ENCODE measurements at regions not wholly inside any gene's neighbourhood (a gene's known extent, or its start where the extent isn't known, plus 50 kb on each side); places are given as distances from the start of the nearest gene placed in this dataset.

DNA sequence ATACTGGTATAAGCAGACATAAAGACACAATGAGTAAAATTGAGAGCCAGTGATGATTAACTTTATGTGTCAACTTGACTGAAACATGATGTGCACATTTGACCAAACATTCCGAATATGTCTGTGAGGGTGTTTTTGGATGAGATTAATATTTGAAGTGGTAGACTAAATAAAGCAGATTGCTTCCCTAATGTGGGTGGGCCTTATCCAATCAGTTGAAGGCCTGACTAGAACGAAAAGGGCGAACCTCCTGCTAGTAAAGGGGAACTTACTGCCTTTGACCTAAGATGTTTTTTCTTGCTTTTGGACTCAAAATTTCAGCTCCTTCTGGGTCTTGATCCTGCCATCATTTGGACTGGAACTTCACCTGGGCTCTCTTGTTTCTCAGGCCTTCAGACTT is 1387.7 kb upstream of the CDH6 start:
- Histone ChIP-seq H3K27me3 (ENCODE audit: control insufficient read depth in 3 of 3, insufficient read depth in 3 of 3, low read length in 3 of 3) (no peaks in the 10 kb centered on the region), H3K4me3 (ENCODE audit: low read length in 3 of 3) (no peak overlapping the region), H3K4me1 (ENCODE audit: control insufficient read depth in 3 of 3, insufficient read depth in 3 of 3, low read length in 3 of 3) (no peaks in the 10 kb centered on the region), H3K27ac (ENCODE audit: low read depth, low read length) (no peak overlapping the region), H3K9me3 (ENCODE audit: control insufficient read depth in 3 of 3, low read length in 3 of 3) (peaks cover 0 to 4% (median 0%) of the 10 kb centered on the region in 3 donors), H3K9ac (ENCODE audit: low read depth in 1 of 3, low read length in 3 of 3) (no peak overlapping the region), H3K36me3 (ENCODE audit: control insufficient read depth in 3 of 3, insufficient read depth in 3 of 3, low read length in 3 of 3) (no peaks in the 10 kb centered on the region)

DNA sequence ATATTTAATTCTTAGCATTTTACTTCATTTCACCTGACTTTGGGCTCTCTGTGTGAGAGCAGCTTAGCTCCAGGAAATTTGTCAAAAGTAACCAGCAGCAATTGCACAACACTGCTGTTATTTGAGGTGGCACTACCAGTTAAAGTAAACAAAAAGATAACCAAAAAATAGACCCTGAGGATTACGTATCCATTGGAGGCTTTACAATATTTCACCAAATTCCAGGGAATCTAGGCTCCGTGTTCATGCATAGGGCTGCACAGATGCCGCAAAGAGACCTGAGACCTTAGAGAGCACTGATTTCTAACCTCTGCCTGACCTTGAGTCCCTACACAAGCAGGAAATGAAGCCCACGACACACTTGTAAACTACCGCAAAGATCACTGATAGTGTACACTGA is 1392.7 kb upstream of the CDH6 start:
- Histone ChIP-seq H3K4me3 (ENCODE audit: low read length in 3 of 3) (no peak overlapping the region), H3K27me3 (ENCODE audit: control insufficient read depth in 3 of 3, insufficient read depth in 3 of 3, low read length in 3 of 3) (no peaks in the 10 kb centered on the region), H3K36me3 (ENCODE audit: control insufficient read depth in 3 of 3, insufficient read depth in 3 of 3, low read length in 3 of 3) (no peaks in the 10 kb centered on the region), H3K27ac (ENCODE audit: low read depth, low read length) (no peak overlapping the region), H3K9me3 (ENCODE audit: control insufficient read depth in 3 of 3, low read length in 3 of 3) (peaks cover 0 to 2% (median 0%) of the 10 kb centered on the region in 3 donors), H3K4me1 (ENCODE audit: control insufficient read depth in 3 of 3, insufficient read depth in 3 of 3, low read length in 3 of 3) (no peaks in the 10 kb centered on the region), H3K9ac (ENCODE audit: low read depth in 1 of 3, low read length in 3 of 3) (no peak overlapping the region)

- Histone ChIP-seq H3K4me1 (ENCODE audit: control insufficient read depth in 3 of 3, insufficient read depth in 3 of 3, low read length in 3 of 3) (no peaks in the 10 kb centered on the region), H3K9me3 (ENCODE audit: control insufficient read depth in 3 of 3, low read length in 3 of 3) (peaks cover 0 to 2% (median 0%) of the 10 kb centered on the region in 3 donors), H3K9ac (ENCODE audit: low read depth in 1 of 3, low read length in 3 of 3) (no peak overlapping the region), H3K27ac (ENCODE audit: low read depth, low read length) (no peak overlapping the region), H3K4me3 (ENCODE audit: low read length in 3 of 3) (no peak overlapping the region), H3K27me3 (ENCODE audit: control insufficient read depth in 3 of 3, insufficient read depth in 3 of 3, low read length in 3 of 3) (no peaks in the 10 kb centered on the region), H3K36me3 (ENCODE audit: control insufficient read depth in 3 of 3, insufficient read depth in 3 of 3, low read length in 3 of 3) (no peaks in the 10 kb centered on the region)
Observed at GRCh38 chr5:29796013-29796412, 1397.5 kb upstream of the CDH6 start.

DNA sequence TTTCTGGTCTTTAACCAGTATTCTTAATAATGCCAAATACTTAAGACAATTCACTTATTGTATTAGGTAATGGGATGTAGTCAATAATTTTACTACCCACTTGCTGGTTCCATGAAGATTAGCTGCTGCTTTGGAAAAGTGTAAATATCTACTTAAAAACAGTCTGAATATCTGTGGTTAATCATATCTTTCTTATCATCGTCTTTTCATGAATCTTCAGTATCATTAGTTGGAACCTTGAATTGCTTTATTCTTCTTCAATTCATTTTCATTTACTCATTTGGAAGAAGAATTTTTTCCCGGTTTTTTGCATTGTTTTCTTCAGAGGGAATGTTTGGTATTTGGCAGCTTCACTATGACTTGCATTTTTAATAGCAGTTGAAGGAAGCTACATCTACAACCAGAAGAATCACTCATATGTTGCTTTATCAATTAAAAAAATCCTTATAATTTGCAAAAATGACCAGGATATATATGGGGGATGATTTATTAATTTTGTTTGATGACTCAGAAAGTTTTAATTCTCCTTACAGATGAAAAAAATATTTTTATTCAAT is 1398.3 kb upstream of the CDH6 start:
- Histone ChIP-seq H3K27ac (ENCODE audit: low read depth, low read length) (no peak overlapping the region), H3K9ac (ENCODE audit: low read depth in 1 of 3, low read length in 3 of 3) (no peak overlapping the region), H3K9me3 (ENCODE audit: control insufficient read depth in 3 of 3, low read length in 3 of 3) (peaks cover 0 to 2% (median 0%) of the 10 kb centered on the region in 3 donors), H3K4me3 (ENCODE audit: low read length in 3 of 3) (no peak overlapping the region), H3K36me3 (ENCODE audit: control insufficient read depth in 3 of 3, insufficient read depth in 3 of 3, low read length in 3 of 3) (no peaks in the 10 kb centered on the region), H3K4me1 (ENCODE audit: control insufficient read depth in 3 of 3, insufficient read depth in 3 of 3, low read length in 3 of 3) (no peaks in the 10 kb centered on the region), H3K27me3 (ENCODE audit: control insufficient read depth in 3 of 3, insufficient read depth in 3 of 3, low read length in 3 of 3) (no peaks in the 10 kb centered on the region)

DNA sequence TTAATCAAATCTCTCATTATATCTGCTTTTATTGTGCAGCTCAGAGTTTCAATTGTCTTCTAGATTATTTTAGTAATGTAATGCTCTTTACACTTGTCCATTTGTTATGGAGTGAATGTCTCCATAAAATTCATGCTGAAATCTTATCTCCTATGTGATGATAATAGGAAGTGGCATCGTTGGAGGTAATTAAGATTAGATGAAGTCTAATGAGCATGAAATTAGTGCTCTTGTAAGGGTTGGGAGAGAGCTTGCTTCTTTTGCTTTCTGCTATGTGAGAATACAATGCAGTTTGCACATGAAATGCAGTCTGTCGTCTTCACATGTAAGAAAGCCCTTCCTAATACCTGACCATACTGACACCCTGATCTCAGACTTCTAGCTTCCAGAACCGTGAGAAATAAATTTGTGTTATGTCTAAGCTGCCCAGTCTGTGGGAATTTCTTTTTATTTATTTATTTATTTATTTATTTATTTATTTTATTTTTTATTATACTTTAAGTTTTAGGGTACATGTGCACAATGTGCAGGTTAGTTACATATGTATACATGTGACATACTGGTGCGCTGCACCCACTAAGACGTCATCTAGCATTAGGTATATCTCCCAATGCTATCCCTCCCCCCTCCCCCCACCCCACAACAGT is 1399.2 kb upstream of the CDH6 start:
- Histone ChIP-seq H3K9me3 (ENCODE audit: control insufficient read depth in 3 of 3, low read length in 3 of 3) (peaks cover 0 to 2% (median 0%) of the 10 kb centered on the region in 3 donors), H3K27me3 (ENCODE audit: control insufficient read depth in 3 of 3, insufficient read depth in 3 of 3, low read length in 3 of 3) (no peaks in the 10 kb centered on the region), H3K9ac (ENCODE audit: low read depth in 1 of 3, low read length in 3 of 3) (no peak overlapping the region), H3K4me1 (ENCODE audit: control insufficient read depth in 3 of 3, insufficient read depth in 3 of 3, low read length in 3 of 3) (no peaks in the 10 kb centered on the region), H3K27ac (ENCODE audit: low read depth, low read length) (no peak overlapping the region), H3K36me3 (ENCODE audit: control insufficient read depth in 3 of 3, insufficient read depth in 3 of 3, low read length in 3 of 3) (no peaks in the 10 kb centered on the region), H3K4me3 (ENCODE audit: low read length in 3 of 3) (no peak overlapping the region)

GRCh38 chr5:29790281-29790680 is 1403.2 kb upstream of the CDH6 start:
- Histone ChIP-seq H3K27ac (ENCODE audit: low read depth, low read length) (no peak overlapping the region), H3K36me3 (ENCODE audit: control insufficient read depth in 3 of 3, insufficient read depth in 3 of 3, low read length in 3 of 3) (no peaks in the 10 kb centered on the region), H3K9me3 (ENCODE audit: control insufficient read depth in 3 of 3, low read length in 3 of 3) (no peaks in the 10 kb centered on the region), H3K9ac (ENCODE audit: low read depth in 1 of 3, low read length in 3 of 3) (no peak overlapping the region), H3K27me3 (ENCODE audit: control insufficient read depth in 3 of 3, insufficient read depth in 3 of 3, low read length in 3 of 3) (no peaks in the 10 kb centered on the region), H3K4me1 (ENCODE audit: control insufficient read depth in 3 of 3, insufficient read depth in 3 of 3, low read length in 3 of 3) (no peaks in the 10 kb centered on the region), H3K4me3 (ENCODE audit: low read length in 3 of 3) (no peak overlapping the region)

- Histone ChIP-seq H3K4me1 (ENCODE audit: control insufficient read depth in 3 of 3, insufficient read depth in 3 of 3, low read length in 3 of 3) (no peaks in the 10 kb centered on the region), H3K27ac (ENCODE audit: low read depth, low read length) (no peak overlapping the region), H3K9ac (ENCODE audit: low read depth in 1 of 3, low read length in 3 of 3) (no peak overlapping the region), H3K9me3 (ENCODE audit: control insufficient read depth in 3 of 3, low read length in 3 of 3) (no peaks in the 10 kb centered on the region), H3K4me3 (ENCODE audit: low read length in 3 of 3) (no peak overlapping the region), H3K36me3 (ENCODE audit: control insufficient read depth in 3 of 3, insufficient read depth in 3 of 3, low read length in 3 of 3) (no peaks in the 10 kb centered on the region), H3K27me3 (ENCODE audit: control insufficient read depth in 3 of 3, insufficient read depth in 3 of 3, low read length in 3 of 3) (no peaks in the 10 kb centered on the region)
Observed at GRCh38 chr5:29780401-29780800, 1413.1 kb upstream of the CDH6 start.

DNA sequence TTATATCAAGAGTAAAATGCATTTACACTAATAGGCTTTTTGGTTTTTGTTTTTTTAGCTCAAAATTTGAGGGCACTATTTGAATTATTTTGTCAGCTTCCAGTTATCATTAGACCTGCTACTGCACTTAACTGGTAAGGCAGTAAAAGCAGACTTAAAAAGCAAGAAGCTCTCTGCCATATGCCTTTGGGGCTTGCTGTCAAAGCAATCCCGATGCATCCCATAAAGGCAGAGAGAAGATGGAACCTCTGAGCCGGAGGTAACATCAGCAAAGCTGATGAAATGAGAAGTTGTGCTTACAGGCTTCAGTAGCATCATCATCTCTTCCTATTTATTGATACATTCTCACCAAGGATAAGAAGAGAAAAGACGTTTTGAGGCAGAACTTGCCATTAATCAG is 1414.3 kb upstream of the CDH6 start:
- Histone ChIP-seq H3K27me3 (ENCODE audit: control insufficient read depth in 3 of 3, insufficient read depth in 3 of 3, low read length in 3 of 3) (no peaks in the 10 kb centered on the region), H3K36me3 (ENCODE audit: control insufficient read depth in 3 of 3, insufficient read depth in 3 of 3, low read length in 3 of 3) (no peaks in the 10 kb centered on the region), H3K9me3 (ENCODE audit: control insufficient read depth in 3 of 3, low read length in 3 of 3) (no peaks in the 10 kb centered on the region), H3K9ac (ENCODE audit: low read depth in 1 of 3, low read length in 3 of 3) (no peak overlapping the region), H3K4me1 (ENCODE audit: control insufficient read depth in 3 of 3, insufficient read depth in 3 of 3, low read length in 3 of 3) (no peaks in the 10 kb centered on the region), H3K4me3 (ENCODE audit: low read length in 3 of 3) (no peak overlapping the region), H3K27ac (ENCODE audit: low read depth, low read length) (no peak overlapping the region)

- H3K4me3 ChIP-seq (ENCODE audit: low read length in 3 of 3) = no peak overlapping the region
- H3K9me3 ChIP-seq (ENCODE audit: control insufficient read depth in 3 of 3, low read length in 3 of 3) = no peaks in the 10 kb centered on the region
- no peaks in the 10 kb centered on the region for H3K36me3 ChIP-seq (ENCODE audit: control insufficient read depth in 3 of 3, insufficient read depth in 3 of 3, low read length in 3 of 3)
- no peak overlapping the region for H3K9ac ChIP-seq (ENCODE audit: low read depth in 1 of 3, low read length in 3 of 3)
- H3K27me3 ChIP-seq (ENCODE audit: control insufficient read depth in 3 of 3, insufficient read depth in 3 of 3, low read length in 3 of 3) = no peaks in the 10 kb centered on the region
- no peak overlapping the region for H3K27ac ChIP-seq (ENCODE audit: low read depth, low read length)
- no peaks in the 10 kb centered on the region for H3K4me1 ChIP-seq (ENCODE audit: control insufficient read depth in 3 of 3, insufficient read depth in 3 of 3, low read length in 3 of 3)
Observed at GRCh38 chr5:29777373-29777772, 1416.1 kb upstream of the CDH6 start.

DNA sequence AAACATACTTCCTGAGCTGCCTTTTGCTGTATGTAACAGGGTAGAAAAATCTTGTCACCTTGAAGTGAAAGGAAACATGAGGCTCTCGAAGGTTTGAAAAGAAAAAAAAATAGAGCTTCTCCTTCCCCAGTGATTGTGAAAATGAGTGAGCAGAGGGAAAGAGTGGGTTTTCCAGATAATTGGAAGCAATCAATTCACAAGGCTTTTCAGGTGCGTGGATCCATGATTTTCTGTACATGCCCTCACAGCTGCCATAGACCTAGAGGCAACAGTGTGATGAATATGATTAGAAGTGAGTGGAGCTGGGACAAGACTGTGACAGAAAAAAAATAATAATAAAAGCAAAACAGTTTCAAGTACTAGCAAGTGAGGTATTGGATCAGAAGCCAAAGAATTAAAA is 1422.5 kb upstream of the CDH6 start:
- no peak overlapping the region for H3K4me3 ChIP-seq (ENCODE audit: low read length in 3 of 3)
- no peaks in the 10 kb centered on the region for H3K27me3 ChIP-seq (ENCODE audit: control insufficient read depth in 3 of 3, insufficient read depth in 3 of 3, low read length in 3 of 3)
- H3K27ac ChIP-seq (ENCODE audit: low read depth, low read length) = no peak overlapping the region
- H3K9ac ChIP-seq (ENCODE audit: low read depth in 1 of 3, low read length in 3 of 3) = no peak overlapping the region
- no peaks in the 10 kb centered on the region for H3K9me3 ChIP-seq (ENCODE audit: control insufficient read depth in 3 of 3, low read length in 3 of 3)
- no peaks in the 10 kb centered on the region for H3K4me1 ChIP-seq (ENCODE audit: control insufficient read depth in 3 of 3, insufficient read depth in 3 of 3, low read length in 3 of 3)
- H3K36me3 ChIP-seq (ENCODE audit: control insufficient read depth in 3 of 3, insufficient read depth in 3 of 3, low read length in 3 of 3) = no peaks in the 10 kb centered on the region

Data from skeletal muscle tissue (tissue), 3 donors.